Vagina (tissue), 2 donors: ENCODE measurements at regions not wholly inside any gene's neighbourhood (a gene's known extent, or its start where the extent isn't known, plus 50 kb on each side); places are given as distances from the start of the nearest gene placed in this dataset.

Experiments
- POLR2A ChIP-seq, 2 donors: fragments of 450-650 bp; IDR thresholded peaks; one replicate each; pipeline ENCODE4 v1.6.1; 2017; ENCODE audit warnings: antibody characterized with exemption in 2 of 2, mild to moderate bottlenecking in 2 of 2, moderate library complexity in 2 of 2
- POLR2AphosphoS5 ChIP-seq, 2 donors: sonication (generic); formaldehyde crosslinking; IDR thresholded peaks; one replicate each; pipeline ENCODE4 v1.9.0; 2017; ENCODE audit warnings: antibody characterized with exemption in 2 of 2, mild to moderate bottlenecking in 2 of 2, low read depth in 1 of 2; ENCODE audit not compliant: insufficient read depth in 1 of 2

- TF ChIP-seq POLR2A (IDR thresholded peaks at IDR 0.05) (no peak), POLR2AphosphoS5 (IDR thresholded peaks at IDR 0.05; ENCODE audit: insufficient read depth in 1 of 2, low read depth in 1 of 2) (no peak)
Measured at GRCh38 chr18:59085126-59085794, 54.4 kb upstream of the SEC11C start.
